ENCODE measurements at regions not wholly inside any gene's neighbourhood (a gene's known extent, or its start where the extent isn't known, plus 50 kb on each side); places are given as distances from the start of the nearest gene placed in this dataset.

- no peak for TF ChIP-seq CTCF (conservative IDR thresholded peaks at IDR 0.05)
- no peak for TF ChIP-seq ZFX (IDR thresholded peaks at IDR 0.05)
Observed at GRCh38 chr5:8316608-8317280, 447.8 kb downstream of the MTRR start.

Data from C4-2B (cell line).